Fibroblast of lung (primary cell): ENCODE measurements at regions not wholly inside any gene's neighbourhood (a gene's known extent, or its start where the extent isn't known, plus 50 kb on each side); places are given as distances from the start of the nearest gene placed in this dataset.
A peak's percentile ranks its signal among the peaks of the same experiment; 100 is the strongest.

Source experiments
- DNase-seq, 2 donors: peaks; one replicate each; pipeline versions ENCODE4 v3.0.0 to v3.0.0-alpha.2; 2010; ENCODE audit warnings: low read depth in 2 of 2
- H2AFZ ChIP-seq: 2 replicates; pipeline ENCODE4 v1.5.1; 2012; ENCODE audit warnings: low read length, control low read depth, inconsistent platforms
- H3K27ac ChIP-seq: 2 replicates; pipeline ENCODE4 v1.5.1; 2011; ENCODE audit warnings: low read length, control low read depth; ENCODE audit not compliant: insufficient read depth
- H3K27me3 ChIP-seq: 2 replicates; pipeline ENCODE4 v1.5.1; 2011; ENCODE audit warnings: mild to moderate bottlenecking, low read length; ENCODE audit not compliant: control insufficient read depth, insufficient read depth
- H3K36me3 ChIP-seq: 2 replicates; pipeline ENCODE4 v1.5.1; 2011; ENCODE audit warnings: low read length; ENCODE audit not compliant: control insufficient read depth, insufficient read depth
- H3K4me1 ChIP-seq: 2 replicates; pipeline ENCODE4 v1.5.1; 2011; ENCODE audit warnings: low read length; ENCODE audit not compliant: control insufficient read depth, insufficient read depth; ENCODE audit errors: extremely low read depth
- H3K4me2 ChIP-seq: 2 replicates; pipeline ENCODE4 v1.5.1; 2011; ENCODE audit warnings: low read length, control low read depth; ENCODE audit not compliant: insufficient read depth; ENCODE audit errors: extremely low read depth
- H3K4me3 ChIP-seq, 4 experiments: fragments of 200-600 bp in 1 of 4; sonication (generic) in 1 of 4; replicated peaks in 1 of 4; 2 replicates each; pipeline ENCODE4 v1.5.1; 2011 to 2016; ENCODE audit warnings: low read length in 4 of 4, low read depth in 3 of 4, mild to moderate bottlenecking in 3 of 4, control low read depth in 2 of 4, inconsistent platforms in 1 of 4, mixed read lengths in 1 of 4; ENCODE audit not compliant: insufficient read depth in 1 of 4; ENCODE audit errors: control extremely low read depth in 1 of 4
- H3K79me2 ChIP-seq: 2 replicates; pipeline ENCODE4 v1.5.1; 2012; ENCODE audit warnings: mild to moderate bottlenecking, low read length, inconsistent platforms; ENCODE audit not compliant: control insufficient read depth, insufficient read depth
- H3K9ac ChIP-seq: 2 replicates; pipeline ENCODE4 v1.5.1; 2011; ENCODE audit warnings: mild to moderate bottlenecking, low read length, control low read depth; ENCODE audit not compliant: insufficient read depth
- H3K9me3 ChIP-seq: 2 replicates; pipeline ENCODE4 v1.5.1; 2012; ENCODE audit warnings: low read depth, low read length; ENCODE audit not compliant: control insufficient read depth, insufficient read depth
- H4K20me1 ChIP-seq: 2 replicates; pipeline ENCODE4 v1.5.1; 2011; ENCODE audit warnings: low read length; ENCODE audit not compliant: control insufficient read depth, insufficient read depth; ENCODE audit errors: extremely low read depth
- EZH2 ChIP-seq: IDR thresholded peaks from 2 replicates; pipeline ENCODE4 v1.5.1; 2012; ENCODE audit warnings: low read length, control low read depth, mild to moderate bottlenecking; ENCODE audit errors: missing control alignments
- TF ChIP-seq, protein P1 (sequence below), 2 donors: IDR thresholded peaks in 1 of 2; conservative IDR thresholded peaks in 1 of 2; 1 replicate in 1 of 2; 2 replicates in 1 of 2; pipeline ENCODE4 v1.5.1; 2011 to 2012; ENCODE audit warnings: low read length in 2 of 2, control low read depth in 1 of 2, inconsistent platforms in 1 of 2, low read depth in 1 of 2, mild to moderate bottlenecking in 1 of 2

DNA sequence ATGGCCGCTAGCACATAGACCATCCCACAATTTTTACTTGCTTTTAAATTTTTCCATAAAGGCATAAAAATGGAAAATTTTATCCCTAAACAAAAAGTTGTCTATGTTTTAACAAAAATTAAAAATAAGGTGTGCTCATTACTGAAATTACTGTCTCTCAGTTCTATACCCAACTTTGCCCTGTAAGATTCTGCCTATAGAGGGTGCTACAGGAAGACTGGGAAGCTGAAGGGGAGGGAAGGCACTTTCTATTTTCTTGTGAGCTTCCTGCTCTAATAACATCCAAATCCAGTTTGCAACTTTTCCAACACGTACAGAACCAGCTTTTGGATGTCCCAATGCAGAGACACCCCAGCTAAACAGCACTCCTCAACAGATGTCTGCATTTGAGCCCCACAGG, 666.9 kb downstream of the PLCL1 start:
- Histone ChIP-seq H3K36me3 (no peaks in the 10 kb centered on the region), H3K9me3 (no peaks in the 10 kb centered on the region), H2AFZ (no peak overlapping the region), H3K4me3 (no peak overlapping the region), H3K27me3 (no peaks in the 10 kb centered on the region), H3K27ac (no peak overlapping the region), H3K79me2 (no peaks in the 10 kb centered on the region), H3K4me2 (no peak overlapping the region), H3K9ac (no peak overlapping the region), H3K4me1 (no peaks in the 10 kb centered on the region), H4K20me1 (no peaks in the 10 kb centered on the region)
- TF ChIP-seq EZH2: no peak
- TF ChIP-seq, protein P1, sequence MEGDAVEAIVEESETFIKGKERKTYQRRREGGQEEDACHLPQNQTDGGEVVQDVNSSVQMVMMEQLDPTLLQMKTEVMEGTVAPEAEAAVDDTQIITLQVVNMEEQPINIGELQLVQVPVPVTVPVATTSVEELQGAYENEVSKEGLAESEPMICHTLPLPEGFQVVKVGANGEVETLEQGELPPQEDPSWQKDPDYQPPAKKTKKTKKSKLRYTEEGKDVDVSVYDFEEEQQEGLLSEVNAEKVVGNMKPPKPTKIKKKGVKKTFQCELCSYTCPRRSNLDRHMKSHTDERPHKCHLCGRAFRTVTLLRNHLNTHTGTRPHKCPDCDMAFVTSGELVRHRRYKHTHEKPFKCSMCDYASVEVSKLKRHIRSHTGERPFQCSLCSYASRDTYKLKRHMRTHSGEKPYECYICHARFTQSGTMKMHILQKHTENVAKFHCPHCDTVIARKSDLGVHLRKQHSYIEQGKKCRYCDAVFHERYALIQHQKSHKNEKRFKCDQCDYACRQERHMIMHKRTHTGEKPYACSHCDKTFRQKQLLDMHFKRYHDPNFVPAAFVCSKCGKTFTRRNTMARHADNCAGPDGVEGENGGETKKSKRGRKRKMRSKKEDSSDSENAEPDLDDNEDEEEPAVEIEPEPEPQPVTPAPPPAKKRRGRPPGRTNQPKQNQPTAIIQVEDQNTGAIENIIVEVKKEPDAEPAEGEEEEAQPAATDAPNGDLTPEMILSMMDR (conservative IDR thresholded peaks at IDR 0.05 in 1 of 2, IDR thresholded peaks at IDR 0.05 in 1 of 2; ENCODE audit: low read depth in 1 of 2, low read length in 2 of 2): peak in 1 of 2 donors; percentile 28
- DNase-seq: no peak

DNA sequence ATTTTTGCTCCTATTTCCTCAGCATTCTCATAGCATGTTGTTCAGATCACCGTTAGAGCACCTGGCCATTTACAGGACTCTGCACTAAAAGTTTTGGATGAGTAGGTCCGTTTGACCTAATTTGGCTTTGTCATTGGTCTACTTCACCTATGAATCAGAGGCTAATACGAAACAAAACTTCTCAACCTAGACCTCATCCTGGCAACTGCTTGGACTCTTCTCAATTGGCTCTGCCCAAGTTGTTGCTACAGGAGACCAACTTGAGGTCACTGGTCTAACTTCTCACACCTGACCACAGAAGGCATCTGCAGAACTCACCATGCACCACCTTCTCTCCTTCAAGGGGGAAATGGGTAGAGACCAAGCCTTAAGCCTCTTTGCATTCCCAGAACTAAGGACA, 663.7 kb downstream of the PLCL1 start:
- TF ChIP-seq EZH2: no peak
- TF ChIP-seq, protein P1 (conservative IDR thresholded peaks at IDR 0.05 in 1 of 2, IDR thresholded peaks at IDR 0.05 in 1 of 2; ENCODE audit: low read depth in 1 of 2, low read length in 2 of 2): no peak
- DNase-seq: no peak
- Histone ChIP-seq H3K79me2 (no peaks in the 10 kb centered on the region), H4K20me1 (no peaks in the 10 kb centered on the region), H3K4me3 (no peak overlapping the region), H3K4me2 (no peak overlapping the region), H3K4me1 (no peaks in the 10 kb centered on the region), H3K27ac (no peak overlapping the region), H2AFZ (no peak overlapping the region), H3K36me3 (no peaks in the 10 kb centered on the region), H3K9me3 (no peaks in the 10 kb centered on the region), H3K9ac (no peak overlapping the region), H3K27me3 (no peaks in the 10 kb centered on the region)

DNA sequence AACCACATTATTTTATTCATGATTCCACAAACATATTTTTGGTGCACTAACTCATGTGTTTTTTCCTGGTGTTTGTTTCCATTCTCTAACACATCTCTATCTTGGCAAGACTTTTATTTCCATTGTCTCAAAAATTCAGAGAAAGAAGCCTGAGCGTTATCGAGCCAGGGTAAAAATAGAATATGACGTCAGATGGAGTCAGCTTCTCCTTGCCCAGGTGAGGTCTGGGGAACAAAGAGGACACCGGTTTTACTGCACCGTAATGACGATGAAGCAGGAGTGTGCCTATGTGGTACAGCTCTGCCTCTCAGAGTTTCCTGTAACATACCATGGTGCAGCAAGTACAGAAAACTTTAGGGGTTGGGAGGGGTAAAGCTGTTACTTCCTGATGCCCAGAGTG, 661.6 kb downstream of the PLCL1 start:
- H3K4me2 ChIP-seq: no peak overlapping the region
- DNase-seq: no peak
- H3K27ac ChIP-seq: no peak overlapping the region
- H3K4me3 ChIP-seq: no peak overlapping the region
- H3K9me3 ChIP-seq: no peaks in the 10 kb centered on the region
- H3K9ac ChIP-seq: no peak overlapping the region
- H3K36me3 ChIP-seq: no peaks in the 10 kb centered on the region
- TF ChIP-seq, protein P1 (conservative IDR thresholded peaks at IDR 0.05 in 1 of 2, IDR thresholded peaks at IDR 0.05 in 1 of 2; ENCODE audit: low read depth in 1 of 2, low read length in 2 of 2): no peak
- TF ChIP-seq EZH2: no peak
- no peaks in the 10 kb centered on the region for H3K27me3 ChIP-seq
- no peak overlapping the region for H2AFZ ChIP-seq
- H3K4me1 ChIP-seq: no peaks in the 10 kb centered on the region
- H4K20me1 ChIP-seq: no peaks in the 10 kb centered on the region
- H3K79me2 ChIP-seq: no peaks in the 10 kb centered on the region
